H1 (cell line): ENCODE measurements at regions not wholly inside any gene's neighbourhood (a gene's known extent, or its start where the extent isn't known, plus 50 kb on each side); places are given as distances from the start of the nearest gene placed in this dataset.

ENCODE experiments used
- CTCF ChIA-PET: fragments of 300-600 bp; sonication (Branson Sonifier 250); formaldehyde crosslinking; loops from one replicate; lab custom pipeline; 2021; ENCODE audit not compliant: partially characterized antibody; lab: Charles Lee
- POLR2A ChIA-PET: fragments of 300-600 bp; sonication (Branson Sonifier 250); formaldehyde crosslinking; loops from one replicate; lab custom pipeline; 2021; ENCODE audit warnings: inconsistent platforms; ENCODE audit not compliant: partially characterized antibody; lab: Charles Lee
- DNase-seq, 2 experiments: peaks; one replicate each; pipeline versions ENCODE4 v3.0.0 to v3.0.0-alpha.2; 2010 to 2022; ENCODE audit warnings: low spot score in 2 of 2, low read depth in 1 of 2, mixed read lengths in 1 of 2
- FAIRE-seq: peaks from 2 replicates; lab custom pipeline; 2011; peaks lifted over from hg19 to GRCh38; lab: Jason Lieb, UNC
- H2AFZ ChIP-seq: 2 replicates; pipeline ENCODE4 v1.8.1; 2012; ENCODE audit warnings: low read length, inconsistent platforms
- H2AK5ac ChIP-seq: 2 replicates; pipeline ENCODE4 v1.6.1; 2013; ENCODE audit warnings: low read depth, low read length
- H2BK120ac ChIP-seq: replicated peaks from 2 replicates; pipeline ENCODE3; 2013; ENCODE audit warnings: low read depth, low read length, inconsistent platforms
- H2BK12ac ChIP-seq: 2 replicates; pipeline ENCODE4 v1.6.1; 2013; ENCODE audit warnings: low read depth, low read length
- H2BK15ac ChIP-seq: 2 replicates; pipeline ENCODE4 v1.6.1; 2013; ENCODE audit warnings: low read length
- H2BK20ac ChIP-seq: 2 replicates; pipeline ENCODE4 v1.6.1; 2013; ENCODE audit warnings: low read length
- H2BK5ac ChIP-seq: 2 replicates; pipeline ENCODE4 v1.6.1; 2013; ENCODE audit warnings: low read depth, low read length
- H3K14ac ChIP-seq: 2 replicates; pipeline ENCODE4 v1.6.1; 2013; ENCODE audit warnings: inconsistent platforms; ENCODE audit not compliant: insufficient read length
- H3K18ac ChIP-seq: 2 replicates; pipeline ENCODE4 v1.6.1; 2013; ENCODE audit warnings: low read length; ENCODE audit errors: extremely low read depth
- H3K23ac ChIP-seq: 2 replicates; pipeline ENCODE4 v1.6.1; 2013; ENCODE audit warnings: inconsistent platforms; ENCODE audit not compliant: insufficient read length
- H3K23me2 ChIP-seq: 2 replicates; pipeline ENCODE4 v1.6.1; 2013; ENCODE audit warnings: low read depth, low read length
- H3K27ac ChIP-seq: 2 replicates; pipeline ENCODE4 v1.6.1; 2011; ENCODE audit warnings: low read depth, low read length, inconsistent platforms
- H3K27me3 ChIP-seq, 4 experiments: replicated peaks in 1 of 4; 1 replicate in 1 of 4; 2 replicates in 3 of 4; pipeline versions ENCODE4 v1.6.1 to v1.8.1; 2011 to 2013; ENCODE audit warnings: low read length in 3 of 4, mild to moderate bottlenecking in 3 of 4, inconsistent platforms in 2 of 4, mixed read lengths in 2 of 4, moderate library complexity in 1 of 4; ENCODE audit not compliant: control insufficient read depth in 3 of 4, insufficient read depth in 3 of 4; ENCODE audit errors: extremely low read depth in 1 of 4
- H3K36me3 ChIP-seq, 4 experiments: 2 replicates each; pipeline versions ENCODE4 v1.6.1 to v1.8.1; 2011 to 2013; ENCODE audit warnings: mild to moderate bottlenecking in 4 of 4, low read length in 3 of 4, moderate library complexity in 2 of 4, control low read depth in 1 of 4, inconsistent platforms in 1 of 4; ENCODE audit not compliant: insufficient read depth in 4 of 4, control insufficient read depth in 2 of 4
- H3K4ac ChIP-seq: replicated peaks from 2 replicates; pipeline ENCODE3; 2013; ENCODE audit warnings: low read length, low read depth, mixed read lengths, inconsistent platforms; ENCODE audit not compliant: insufficient read length
- H3K4me1 ChIP-seq, 4 experiments: replicated peaks in 1 of 4; 1 replicate in 1 of 4; 2 replicates in 3 of 4; pipeline versions ENCODE4 v1.6.1 to v1.8.1; 2011 to 2013; ENCODE audit warnings: low read length in 3 of 4, inconsistent platforms in 2 of 4, mixed read lengths in 1 of 4; ENCODE audit not compliant: insufficient read depth in 4 of 4, control insufficient read depth in 3 of 4
- H3K4me2 ChIP-seq, 2 experiments: 2 replicates each; pipeline versions ENCODE4 v1.6.1 to v1.8.1; 2011 to 2013; ENCODE audit warnings: low read depth in 2 of 2, low read length in 2 of 2, control low read depth in 1 of 2, inconsistent platforms in 1 of 2, mild to moderate bottlenecking in 1 of 2; ENCODE audit not compliant: insufficient read depth in 1 of 2
- H3K4me3 ChIP-seq, 4 experiments: fragments of 200-600, 300-600 bp in 1 of 4; sonication (generic), shearing (Covaris generic), sonication (Bioruptor Twin) in 1 of 4; 2 replicates each; pipeline versions ENCODE4 v1.5.1 to v1.8.1; 2011 to 2016; ENCODE audit warnings: low read length in 4 of 4, low read depth in 3 of 4, control low read depth in 2 of 4, inconsistent platforms in 2 of 4, mild to moderate bottlenecking in 2 of 4, mixed read lengths in 1 of 4, moderate library complexity in 1 of 4; ENCODE audit not compliant: insufficient read depth in 2 of 4; ENCODE audit errors: extremely low read depth in 1 of 4
- H3K56ac ChIP-seq: replicated peaks from 2 replicates; pipeline ENCODE3; 2013; ENCODE audit warnings: low read depth, mild to moderate bottlenecking, mixed read lengths, low read length, inconsistent platforms; ENCODE audit not compliant: insufficient read length
- H3K79me1 ChIP-seq: 2 replicates; pipeline ENCODE4 v1.6.1; 2013; ENCODE audit warnings: low read depth, low read length, control low read depth
- H3K79me2 ChIP-seq, 2 experiments: 2 replicates each; pipeline versions ENCODE4 v1.6.1 to v1.8.1; 2012 to 2013; ENCODE audit warnings: low read length in 2 of 2, mild to moderate bottlenecking in 2 of 2, inconsistent platforms in 1 of 2; ENCODE audit not compliant: insufficient read depth in 2 of 2, control insufficient read depth in 1 of 2
- H3K9ac ChIP-seq, 4 experiments: replicated peaks in 1 of 4; 1 replicate in 1 of 4; 2 replicates in 3 of 4; pipeline versions ENCODE4 v1.6.1 to v1.8.1; 2011 to 2013; ENCODE audit warnings: low read depth in 3 of 4, low read length in 3 of 4, control low read depth in 2 of 4, mild to moderate bottlenecking in 2 of 4, moderate library complexity in 2 of 4, inconsistent platforms in 1 of 4; ENCODE audit errors: extremely low read depth in 1 of 4
- H3K9me3 ChIP-seq, 2 experiments: 2 replicates each; pipeline versions ENCODE4 v1.6.1 to v1.8.1; 2012 to 2013; ENCODE audit warnings: mild to moderate bottlenecking in 2 of 2, moderate library complexity in 2 of 2, control low read depth in 1 of 2, inconsistent platforms in 1 of 2, low read depth in 1 of 2, low read length in 1 of 2, mixed read lengths in 1 of 2; ENCODE audit not compliant: insufficient read depth in 2 of 2
- H4K20me1 ChIP-seq, 2 experiments: replicated peaks in 1 of 2; 2 replicates each; pipeline versions ENCODE3 to v1.8.1; 2011 to 2013; ENCODE audit warnings: inconsistent platforms in 2 of 2, low read length in 2 of 2, mild to moderate bottlenecking in 1 of 2; ENCODE audit not compliant: insufficient read depth in 2 of 2, control insufficient read depth in 1 of 2
- H4K5ac ChIP-seq: 2 replicates; pipeline ENCODE4 v1.6.1; 2013; ENCODE audit warnings: low read length, low read depth, mixed read lengths, inconsistent platforms; ENCODE audit not compliant: insufficient read length
- H4K8ac ChIP-seq: 2 replicates; pipeline ENCODE4 v1.8.0; 2013; ENCODE audit warnings: mild to moderate bottlenecking, moderate library complexity, low read length, inconsistent platforms; ENCODE audit not compliant: insufficient read depth; ENCODE audit errors: extremely low read depth
- H4K91ac ChIP-seq: replicated peaks from 2 replicates; pipeline ENCODE3; 2013; ENCODE audit warnings: low read length, mixed read lengths, inconsistent platforms; ENCODE audit not compliant: insufficient read length
- BACH1 ChIP-seq: IDR thresholded peaks from 2 replicates; pipeline ENCODE4 v1.6.1; 2012; ENCODE audit warnings: low read length, improper control_type of control experiment
- CBX8 ChIP-seq: fragments of 300-800, 300-1000 bp; sonication (generic); IDR thresholded peaks from 2 replicates; pipeline ENCODE4 v1.7.1; 2016; ENCODE audit warnings: low read depth, low read length, borderline replicate concordance
- EP300 ChIP-seq, 2 experiments: IDR thresholded peaks; 1 replicate in 1 of 2; 2 replicates in 1 of 2; pipeline ENCODE4 v1.6.1; 2011 to 2012; ENCODE audit warnings: low read depth in 2 of 2, low read length in 2 of 2, mild to moderate bottlenecking in 2 of 2, borderline replicate concordance in 1 of 2, inconsistent platforms in 1 of 2, moderate library complexity in 1 of 2
- POLR2AphosphoS5 ChIP-seq: IDR thresholded peaks from 2 replicates; pipeline ENCODE4 v1.6.1; 2011; ENCODE audit warnings: low read depth, low read length
- TBP ChIP-seq: IDR thresholded peaks from 2 replicates; pipeline ENCODE4 v1.6.1; 2011; ENCODE audit warnings: low read depth, low read length, improper control_type of control experiment
- TCF12 ChIP-seq: IDR thresholded peaks from 2 replicates; pipeline ENCODE4 v1.6.1; 2011; ENCODE audit warnings: low read depth, mild to moderate bottlenecking, low read length
- WGBS, 2 experiments: shearing (Covaris generic) in 1 of 2; methylation state at CpG; one replicate each; pipeline versions ENCODE4 v1.1.6 to v1.1.7; 2013 to 2015; ENCODE audit warnings: low lambda C conversion rate in 2 of 2, mixed read lengths in 2 of 2, inconsistent platforms in 1 of 2, low coverage in 1 of 2, missing lambda C conversion rate in 1 of 2; ENCODE audit not compliant: insufficient replicate concordance in 2 of 2, insufficient coverage in 1 of 2, insufficient read length in 1 of 2; ENCODE audit errors: extremely low coverage in 1 of 2, missing lambda C conversion rate in 1 of 2; 5-methylcytosine and 5-hydroxymethylcytosine counted together
- TF ChIP-seq, protein P1 (sequence below): IDR thresholded peaks from 2 replicates; pipeline ENCODE4 v1.6.1; 2012; ENCODE audit warnings: inconsistent platforms

- no peaks in the 10 kb centered on the region for H3K79me2 ChIP-seq
- CTCF ChIA-PET, result interaction anchor here (0.9 kb wide), 1 partner anchor 206 kb away, joined by 4 read pairs; no protein-coding TSS in a partner anchor
- no peaks in the 10 kb centered on the region for H3K23me2 ChIP-seq
- no peak overlapping the region for H3K23ac ChIP-seq
- H2AFZ ChIP-seq, result no peak overlapping the region
- H3K14ac ChIP-seq, result no peak overlapping the region
- no peak overlapping the region for H3K56ac ChIP-seq
- H3K18ac ChIP-seq, result no peak overlapping the region
- no peak overlapping the region for H4K8ac ChIP-seq
- H2BK120ac ChIP-seq, result no peak overlapping the region
- H3K27me3 ChIP-seq, result peaks cover 0 to 1% (median 0%) of the 10 kb centered on the region in 4 experiments; a peak in 1 of 7 replicates
- WGBS, 2 experiments, result 87% methylated on average over 1 of the region's 1 CpG; no CpG with 5 or more reads in 1 of the 2 experiments
- no peak overlapping the region for H3K4me3 ChIP-seq
- H3K4ac ChIP-seq, result no peak overlapping the region
- no peak overlapping the region for H2BK20ac ChIP-seq
- no peak overlapping the region for H3K9ac ChIP-seq
- no peaks in the 10 kb centered on the region for H3K36me3 ChIP-seq
- H3K9me3 ChIP-seq, result no peaks in the 10 kb centered on the region
- H2BK12ac ChIP-seq, result no peak overlapping the region
- no peaks in the 10 kb centered on the region for H4K20me1 ChIP-seq
- H2BK15ac ChIP-seq, result no peak overlapping the region
- H3K79me1 ChIP-seq, result no peaks in the 10 kb centered on the region
- DNase-seq (no peak), FAIRE-seq (no peak)
- H2AK5ac ChIP-seq, result no peak overlapping the region
- H3K27ac ChIP-seq, result no peak overlapping the region
- no peak overlapping the region for H2BK5ac ChIP-seq
- H4K91ac ChIP-seq, result no peak overlapping the region
- POLR2A ChIA-PET, result no interaction called here
- H4K5ac ChIP-seq, result no peak overlapping the region
- H3K4me1 ChIP-seq, result no peaks in the 10 kb centered on the region
- H3K4me2 ChIP-seq, result no peak overlapping the region
- TF ChIP-seq, protein P1, sequence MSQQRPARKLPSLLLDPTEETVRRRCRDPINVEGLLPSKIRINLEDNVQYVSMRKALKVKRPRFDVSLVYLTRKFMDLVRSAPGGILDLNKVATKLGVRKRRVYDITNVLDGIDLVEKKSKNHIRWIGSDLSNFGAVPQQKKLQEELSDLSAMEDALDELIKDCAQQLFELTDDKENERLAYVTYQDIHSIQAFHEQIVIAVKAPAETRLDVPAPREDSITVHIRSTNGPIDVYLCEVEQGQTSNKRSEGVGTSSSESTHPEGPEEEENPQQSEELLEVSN, result no peak
- no peak for TF ChIP-seq POLR2AphosphoS5
- no peak for TF ChIP-seq EP300 (IDR thresholded peaks at IDR 0.05; ENCODE audit: borderline replicate concordance in 1 of 2, low read depth in 2 of 2, low read length in 2 of 2)
- TF ChIP-seq TBP, result no peak
- TF ChIP-seq CBX8, result no peak
- TF ChIP-seq BACH1, result no peak
- no peak for TF ChIP-seq TCF12
These were observed 589.7 kb upstream of the LRRC4C start for GRCh38 chr11:42049186-42049585.
